ENCODE measurements at regions not wholly inside any gene's neighbourhood (a gene's known extent, or its start where the extent isn't known, plus 50 kb on each side); places are given as distances from the start of the nearest gene placed in this dataset.
"Not testable (repeated sequence)": the region's sequence is repeated elsewhere in the genome, so short reads cannot be mapped to it uniquely, and the experiment has no call there.

GRCh38 chrX:125089761-125090445, 229.8 kb upstream of the TEX13C start:
- no peak for DNase-seq

- DNase-seq, result no peak
Observed at GRCh38 chrX:125093852-125094251, 225.8 kb upstream of the TEX13C start.

- no peak for DNase-seq
Observed at GRCh38 chrX:125094901-125095300, 224.8 kb upstream of the TEX13C start.

- DNase-seq, result no peak
Observed at GRCh38 chrX:125096469-125096868, 223.2 kb upstream of the TEX13C start.

GRCh38 chrX:125096870-125097269, 222.8 kb upstream of the TEX13C start:
- DNase-seq, result no peak

GRCh38 chrX:125101971-125102755, 217.5 kb upstream of the TEX13C start:
- DNase-seq, result no peak

GRCh38 chrX:125103693-125104092, 216.0 kb upstream of the TEX13C start:
- DNase-seq, result no peak

GRCh38 chrX:125108921-125109320, 210.8 kb upstream of the TEX13C start:
- no peak for DNase-seq

GRCh38 chrX:125131164-125131563, 188.5 kb upstream of the TEX13C start:
- peak; percentile 1 for DNase-seq

GRCh38 chrX:125132274-125132673, 187.4 kb upstream of the TEX13C start:
- peak; percentile 12 for DNase-seq

- no peak for DNase-seq
Observed at GRCh38 chrX:125137521-125137920, 182.2 kb upstream of the TEX13C start.

- no peak for DNase-seq
Observed at GRCh38 chrX:125150231-125150630, 169.4 kb upstream of the TEX13C start.

GRCh38 chrX:125151146-125151545, 168.5 kb upstream of the TEX13C start:
- no peak for DNase-seq

- no peak for DNase-seq
Observed at GRCh38 chrX:125152011-125152410, 167.7 kb upstream of the TEX13C start.

- DNase-seq, result no peak
Observed at GRCh38 chrX:125153621-125154020, 166.1 kb upstream of the TEX13C start.

- not testable (repeated sequence) for DNase-seq
Observed at GRCh38 chrX:125154288-125155257, 165.1 kb upstream of the TEX13C start.

- DNase-seq, result not testable (repeated sequence)
Observed at GRCh38 chrX:125155296-125156033, 164.2 kb upstream of the TEX13C start.

GRCh38 chrX:125170459-125170858, 149.2 kb upstream of the TEX13C start:
- no peak for DNase-seq

- no peak for DNase-seq
Observed at GRCh38 chrX:125172531-125172930, 147.1 kb upstream of the TEX13C start.

- no peak for DNase-seq
Observed at GRCh38 chrX:125175991-125176584, 143.6 kb upstream of the TEX13C start.

- DNase-seq, result no peak
Observed at GRCh38 chrX:125193921-125194320, 125.8 kb upstream of the TEX13C start.

GRCh38 chrX:125198546-125198945, 121.1 kb upstream of the TEX13C start:
- DNase-seq, result no peak

Measured in CD4-positive, alpha-beta T cell treated with Interleukin-10 for 1 hour (primary cell).